ENCODE measurements at regions not wholly inside any gene's neighbourhood (a gene's known extent, or its start where the extent isn't known, plus 50 kb on each side); places are given as distances from the start of the nearest gene placed in this dataset.

GRCh38 chr18:44392933-44393332 is 287.8 kb upstream of the SETBP1 start:
- TF ChIP-seq, protein P1, sequence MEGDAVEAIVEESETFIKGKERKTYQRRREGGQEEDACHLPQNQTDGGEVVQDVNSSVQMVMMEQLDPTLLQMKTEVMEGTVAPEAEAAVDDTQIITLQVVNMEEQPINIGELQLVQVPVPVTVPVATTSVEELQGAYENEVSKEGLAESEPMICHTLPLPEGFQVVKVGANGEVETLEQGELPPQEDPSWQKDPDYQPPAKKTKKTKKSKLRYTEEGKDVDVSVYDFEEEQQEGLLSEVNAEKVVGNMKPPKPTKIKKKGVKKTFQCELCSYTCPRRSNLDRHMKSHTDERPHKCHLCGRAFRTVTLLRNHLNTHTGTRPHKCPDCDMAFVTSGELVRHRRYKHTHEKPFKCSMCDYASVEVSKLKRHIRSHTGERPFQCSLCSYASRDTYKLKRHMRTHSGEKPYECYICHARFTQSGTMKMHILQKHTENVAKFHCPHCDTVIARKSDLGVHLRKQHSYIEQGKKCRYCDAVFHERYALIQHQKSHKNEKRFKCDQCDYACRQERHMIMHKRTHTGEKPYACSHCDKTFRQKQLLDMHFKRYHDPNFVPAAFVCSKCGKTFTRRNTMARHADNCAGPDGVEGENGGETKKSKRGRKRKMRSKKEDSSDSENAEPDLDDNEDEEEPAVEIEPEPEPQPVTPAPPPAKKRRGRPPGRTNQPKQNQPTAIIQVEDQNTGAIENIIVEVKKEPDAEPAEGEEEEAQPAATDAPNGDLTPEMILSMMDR (IDR thresholded peaks at IDR 0.05; ENCODE audit: low read depth, low read length) = no peak
- no peak overlapping the region for H3K4me3 ChIP-seq (ENCODE audit: low read depth, low read length)

- H3K4me3 ChIP-seq (ENCODE audit: low read depth, low read length) = no peak overlapping the region
- TF ChIP-seq, protein P1 (IDR thresholded peaks at IDR 0.05; ENCODE audit: low read depth, low read length) = no peak
Observed at GRCh38 chr18:44393406-44393805, 287.3 kb upstream of the SETBP1 start.

GRCh38 chr18:44396550-44396949 is 284.1 kb upstream of the SETBP1 start:
- no peak overlapping the region for H3K4me3 ChIP-seq (ENCODE audit: low read depth, low read length)
- TF ChIP-seq, protein P1 (IDR thresholded peaks at IDR 0.05; ENCODE audit: low read depth, low read length) = no peak

DNA sequence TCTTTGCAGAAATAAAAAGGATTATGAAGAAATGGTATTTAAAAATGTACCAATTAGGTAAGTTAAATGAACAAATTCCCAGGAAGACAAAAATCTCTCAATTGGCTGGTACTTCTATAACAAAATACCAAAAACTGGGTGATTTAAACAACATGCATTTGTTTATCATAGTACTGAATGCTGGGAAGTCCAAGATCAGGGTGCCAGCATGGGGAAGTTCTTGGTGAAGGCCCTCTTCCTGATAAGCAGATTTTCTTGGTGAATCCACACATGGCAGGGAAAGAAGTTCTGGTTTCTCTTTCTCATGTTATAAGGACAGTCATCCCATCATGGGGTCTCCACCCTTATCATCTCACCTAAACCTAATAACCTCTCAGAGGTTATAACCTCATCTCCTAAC is 271.6 kb upstream of the SETBP1 start:
- TF ChIP-seq, protein P1 (IDR thresholded peaks at IDR 0.05; ENCODE audit: low read depth, low read length) = no peak

GRCh38 chr18:44409515-44409914 is 271.2 kb upstream of the SETBP1 start:
- no peak overlapping the region for H3K4me3 ChIP-seq (ENCODE audit: low read depth, low read length)
- TF ChIP-seq, protein P1 (IDR thresholded peaks at IDR 0.05; ENCODE audit: low read depth, low read length) = no peak

More for the DNA sequence above, 271.6 kb upstream of the SETBP1 start:
- no peak overlapping the region for H3K4me3 ChIP-seq (ENCODE audit: low read depth, low read length)

GRCh38 chr18:44410740-44411139 is 269.9 kb upstream of the SETBP1 start:
- TF ChIP-seq, protein P1 (IDR thresholded peaks at IDR 0.05; ENCODE audit: low read depth, low read length) = no peak
- no peak overlapping the region for H3K4me3 ChIP-seq (ENCODE audit: low read depth, low read length)

- no peak overlapping the region for H3K4me3 ChIP-seq (ENCODE audit: low read depth, low read length)
- TF ChIP-seq, protein P1 (IDR thresholded peaks at IDR 0.05; ENCODE audit: low read depth, low read length) = no peak
Observed at GRCh38 chr18:44411262-44411905, 269.3 kb upstream of the SETBP1 start.
